ENCODE measurements at regions not wholly inside any gene's neighbourhood (a gene's known extent, or its start where the extent isn't known, plus 50 kb on each side); places are given as distances from the start of the nearest gene placed in this dataset.
"Not testable (repeated sequence)": the region's sequence is repeated elsewhere in the genome, so short reads cannot be mapped to it uniquely, and the experiment has no call there.

DNA sequence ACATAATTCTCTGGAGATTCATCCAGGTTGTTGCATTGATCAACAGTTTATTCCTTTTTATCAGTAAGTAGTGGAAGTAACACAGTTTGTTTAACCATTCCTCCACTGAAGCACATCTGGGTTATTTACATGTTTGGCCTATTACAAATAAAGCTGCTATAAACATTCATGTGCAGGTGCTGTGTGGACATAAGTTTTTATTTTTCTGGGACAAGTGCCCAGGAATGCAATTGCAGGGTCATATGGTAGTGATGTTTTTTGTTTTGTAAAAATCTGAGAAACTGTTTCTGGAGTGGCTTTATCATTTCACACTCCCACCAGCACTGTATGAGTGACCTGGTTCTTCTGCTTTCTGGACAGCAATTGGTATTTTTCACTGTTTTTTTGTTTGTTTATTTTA lies 505.4 kb downstream of the CCER1 start:
- Histone ChIP-seq H3K27me3 (no peaks in the 10 kb centered on the region), H3K9me3 (peaks cover 0 to 19% (median 0%) of the 10 kb centered on the region in 4 donors), H3K4me1 (no peaks in the 10 kb centered on the region), H3K4me3 (no peak overlapping the region), H3K27ac (no peak overlapping the region), H3K36me3 (no peaks in the 10 kb centered on the region)
- DNase-seq = no peak
- TF ChIP-seq POLR2AphosphoS5 (IDR thresholded peaks at IDR 0.05) (no peak), EP300 (IDR thresholded peaks at IDR 0.05) (no peak), POLR2A (IDR thresholded peaks at IDR 0.05) (no peak)
- TF ChIP-seq, protein P1, sequence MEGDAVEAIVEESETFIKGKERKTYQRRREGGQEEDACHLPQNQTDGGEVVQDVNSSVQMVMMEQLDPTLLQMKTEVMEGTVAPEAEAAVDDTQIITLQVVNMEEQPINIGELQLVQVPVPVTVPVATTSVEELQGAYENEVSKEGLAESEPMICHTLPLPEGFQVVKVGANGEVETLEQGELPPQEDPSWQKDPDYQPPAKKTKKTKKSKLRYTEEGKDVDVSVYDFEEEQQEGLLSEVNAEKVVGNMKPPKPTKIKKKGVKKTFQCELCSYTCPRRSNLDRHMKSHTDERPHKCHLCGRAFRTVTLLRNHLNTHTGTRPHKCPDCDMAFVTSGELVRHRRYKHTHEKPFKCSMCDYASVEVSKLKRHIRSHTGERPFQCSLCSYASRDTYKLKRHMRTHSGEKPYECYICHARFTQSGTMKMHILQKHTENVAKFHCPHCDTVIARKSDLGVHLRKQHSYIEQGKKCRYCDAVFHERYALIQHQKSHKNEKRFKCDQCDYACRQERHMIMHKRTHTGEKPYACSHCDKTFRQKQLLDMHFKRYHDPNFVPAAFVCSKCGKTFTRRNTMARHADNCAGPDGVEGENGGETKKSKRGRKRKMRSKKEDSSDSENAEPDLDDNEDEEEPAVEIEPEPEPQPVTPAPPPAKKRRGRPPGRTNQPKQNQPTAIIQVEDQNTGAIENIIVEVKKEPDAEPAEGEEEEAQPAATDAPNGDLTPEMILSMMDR (IDR thresholded peaks at IDR 0.05) = no peak
- intact Hi-C loops (cut with DNase I; ENCODE audit: low total_unique reads) = no loop called here

DNA sequence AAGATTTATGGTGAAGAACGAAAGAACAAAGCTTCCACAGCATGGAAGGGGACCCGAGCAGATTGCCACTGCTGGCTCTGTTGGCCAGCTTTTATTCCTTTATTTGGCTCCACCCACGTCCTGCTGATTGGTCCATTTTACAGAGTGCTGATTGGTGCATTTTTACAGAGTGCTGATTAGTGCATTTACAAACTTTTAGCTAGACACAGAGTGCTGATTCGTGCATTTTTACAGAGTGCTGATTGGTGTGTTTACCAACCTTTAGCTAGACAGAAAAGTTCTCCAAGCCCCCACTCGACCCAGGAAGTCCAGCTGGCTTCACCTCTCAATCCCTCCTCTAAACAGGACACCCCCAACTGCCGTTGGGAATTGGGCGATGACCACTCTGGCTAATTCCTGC lies 511.5 kb downstream of the CCER1 start:
- not testable (repeated sequence) for H3K27ac ChIP-seq
- 60 to 72% (median 65%) methylated on average over 7 of the region's 7 CpGs for WGBS, 5 donors

DNA sequence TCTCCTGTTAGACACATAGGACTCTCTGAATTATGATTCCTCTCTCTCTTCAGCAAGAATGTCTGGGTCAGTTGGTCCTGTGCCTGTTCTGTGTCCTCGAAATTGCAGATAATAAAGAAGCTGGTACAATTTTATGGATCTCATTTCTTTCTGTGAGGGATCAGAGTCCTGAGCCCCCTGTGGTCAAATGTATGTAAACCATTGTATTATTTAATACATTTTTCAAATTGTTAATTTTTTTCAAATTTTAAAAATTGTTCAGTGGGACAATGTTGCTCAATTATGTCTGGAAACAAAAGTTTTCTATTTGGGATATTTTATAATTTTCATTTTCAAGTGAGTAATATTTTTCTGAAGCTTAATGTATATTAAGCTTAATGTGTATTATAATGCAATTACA lies 513.5 kb downstream of the CCER1 start:
- 63 to 88% (median 69%) methylated on average over 1 of the region's 1 CpG for WGBS, 5 donors
- Histone ChIP-seq H3K36me3 (no peaks in the 10 kb centered on the region), H3K4me1 (no peaks in the 10 kb centered on the region), H3K4me3 (no peak overlapping the region), H3K27me3 (no peaks in the 10 kb centered on the region), H3K9me3 (peaks cover 0 to 38% (median 13%) of the 10 kb centered on the region in 4 donors), H3K27ac (no peak overlapping the region)
- DNase-seq = no peak
- TF ChIP-seq EP300 (IDR thresholded peaks at IDR 0.05) (no peak), POLR2A (IDR thresholded peaks at IDR 0.05) (no peak), POLR2AphosphoS5 (IDR thresholded peaks at IDR 0.05) (no peak)
- TF ChIP-seq, protein P1 (IDR thresholded peaks at IDR 0.05) = no peak
- intact Hi-C loops (cut with DNase I; ENCODE audit: low total_unique reads) = no loop called here

More for the DNA sequence above, 511.5 kb downstream of the CCER1 start:
- H3K27me3 ChIP-seq; DNase-seq; H3K4me1 ChIP-seq; H3K36me3 ChIP-seq; H3K4me3 ChIP-seq; intact Hi-C loops (cut with DNase I; ENCODE audit: low total_unique reads): not testable (repeated sequence)
- H3K9me3 ChIP-seq = peaks cover 0 to 46% (median 13%) of the 10 kb centered on the region in 4 donors

- no peaks in the 10 kb centered on the region for H3K4me1 ChIP-seq
- DNase-seq = no peak
- no peak overlapping the region for H3K4me3 ChIP-seq
- H3K36me3 ChIP-seq = no peaks in the 10 kb centered on the region
- TF ChIP-seq EP300 (IDR thresholded peaks at IDR 0.05) (no peak), POLR2AphosphoS5 (IDR thresholded peaks at IDR 0.05) (no peak)
- TF ChIP-seq, protein P1 (IDR thresholded peaks at IDR 0.05) = no peak
- 38 to 61% (median 51%) methylated on average over 3 of the region's 3 CpGs for WGBS, 5 donors
- intact Hi-C loops (cut with DNase I; ENCODE audit: low total_unique reads) = no loop called here
- no peaks in the 10 kb centered on the region for H3K27me3 ChIP-seq
- peaks cover 0 to under 1% (median under 1%) of the 10 kb centered on the region in 4 donors for H3K9me3 ChIP-seq
- no peak overlapping the region for H3K27ac ChIP-seq
Measured at GRCh38 chr12:90428881-90429280, 526.1 kb downstream of the CCER1 start.

GRCh38 chr12:90428465-90428864 lies 526.5 kb downstream of the CCER1 start:
- DNase-seq = no peak
- intact Hi-C loops (cut with DNase I; ENCODE audit: low total_unique reads) = no loop called here
- WGBS, 5 donors = 71 to 89% (median 81%) methylated on average over 1 of the region's 1 CpG

More at GRCh38 chr12:90428465-90428864, 526.5 kb downstream of the CCER1 start:
- no peak overlapping the region for H3K4me3 ChIP-seq
- no peaks in the 10 kb centered on the region for H3K4me1 ChIP-seq
- H3K36me3 ChIP-seq = no peaks in the 10 kb centered on the region
- H3K27ac ChIP-seq = no peak overlapping the region
- H3K9me3 ChIP-seq = no peaks in the 10 kb centered on the region
- no peaks in the 10 kb centered on the region for H3K27me3 ChIP-seq
- TF ChIP-seq POLR2A (IDR thresholded peaks at IDR 0.05) (no peak), POLR2AphosphoS5 (IDR thresholded peaks at IDR 0.05) (no peak), EP300 (IDR thresholded peaks at IDR 0.05) (no peak)
- TF ChIP-seq, protein P1 (IDR thresholded peaks at IDR 0.05) = no peak

All from stomach (tissue), 8 donors.